Ishikawa (cell line): ENCODE measurements at regions not wholly inside any gene's neighbourhood (a gene's known extent, or its start where the extent isn't known, plus 50 kb on each side); places are given as distances from the start of the nearest gene placed in this dataset.

Experiments used
- CREB1 ChIP-seq: IDR thresholded peaks from 2 replicates; pipeline ENCODE4 v1.6.1; 2012; ENCODE audit warnings: low read depth
- EGR1 ChIP-seq: IDR thresholded peaks from 2 replicates; pipeline ENCODE4 v1.6.1; 2012
- EP300 ChIP-seq: IDR thresholded peaks from 2 replicates; pipeline ENCODE4 v1.6.1; 2012; ENCODE audit warnings: borderline replicate concordance
- NFIC ChIP-seq: IDR thresholded peaks from 2 replicates; pipeline ENCODE4 v1.6.1; 2012
- RAD21 ChIP-seq: IDR thresholded peaks from 2 replicates; pipeline ENCODE4 v1.6.1; 2012; ENCODE audit warnings: low read depth
- TAF1 ChIP-seq: IDR thresholded peaks from 2 replicates; pipeline ENCODE4 v1.6.1; 2012; ENCODE audit warnings: low read depth, mild to moderate bottlenecking
- TCF12 ChIP-seq: IDR thresholded peaks from 2 replicates; pipeline ENCODE4 v1.6.1; 2012; ENCODE audit warnings: low read depth
- ZBTB7A ChIP-seq: IDR thresholded peaks from 2 replicates; pipeline ENCODE4 v1.6.1; 2012; ENCODE audit warnings: low read depth
- TF ChIP-seq, protein P1 (sequence below): IDR thresholded peaks from 2 replicates; pipeline ENCODE4 v1.6.1; 2012
- TF ChIP-seq, protein P2 (sequence below): IDR thresholded peaks from 2 replicates; pipeline ENCODE4 v1.6.1; 2012; ENCODE audit warnings: low read depth, mild to moderate bottlenecking

- TF ChIP-seq ZBTB7A: no peak
- no peak for TF ChIP-seq EP300
- TF ChIP-seq RAD21: no peak
- no peak for TF ChIP-seq TCF12
- TF ChIP-seq NFIC: no peak
- TF ChIP-seq, protein P1, sequence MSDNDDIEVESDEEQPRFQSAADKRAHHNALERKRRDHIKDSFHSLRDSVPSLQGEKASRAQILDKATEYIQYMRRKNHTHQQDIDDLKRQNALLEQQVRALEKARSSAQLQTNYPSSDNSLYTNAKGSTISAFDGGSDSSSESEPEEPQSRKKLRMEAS: no peak
- no peak for TF ChIP-seq TAF1
- TF ChIP-seq CREB1: no peak
- no peak for TF ChIP-seq EGR1
- TF ChIP-seq, protein P2, sequence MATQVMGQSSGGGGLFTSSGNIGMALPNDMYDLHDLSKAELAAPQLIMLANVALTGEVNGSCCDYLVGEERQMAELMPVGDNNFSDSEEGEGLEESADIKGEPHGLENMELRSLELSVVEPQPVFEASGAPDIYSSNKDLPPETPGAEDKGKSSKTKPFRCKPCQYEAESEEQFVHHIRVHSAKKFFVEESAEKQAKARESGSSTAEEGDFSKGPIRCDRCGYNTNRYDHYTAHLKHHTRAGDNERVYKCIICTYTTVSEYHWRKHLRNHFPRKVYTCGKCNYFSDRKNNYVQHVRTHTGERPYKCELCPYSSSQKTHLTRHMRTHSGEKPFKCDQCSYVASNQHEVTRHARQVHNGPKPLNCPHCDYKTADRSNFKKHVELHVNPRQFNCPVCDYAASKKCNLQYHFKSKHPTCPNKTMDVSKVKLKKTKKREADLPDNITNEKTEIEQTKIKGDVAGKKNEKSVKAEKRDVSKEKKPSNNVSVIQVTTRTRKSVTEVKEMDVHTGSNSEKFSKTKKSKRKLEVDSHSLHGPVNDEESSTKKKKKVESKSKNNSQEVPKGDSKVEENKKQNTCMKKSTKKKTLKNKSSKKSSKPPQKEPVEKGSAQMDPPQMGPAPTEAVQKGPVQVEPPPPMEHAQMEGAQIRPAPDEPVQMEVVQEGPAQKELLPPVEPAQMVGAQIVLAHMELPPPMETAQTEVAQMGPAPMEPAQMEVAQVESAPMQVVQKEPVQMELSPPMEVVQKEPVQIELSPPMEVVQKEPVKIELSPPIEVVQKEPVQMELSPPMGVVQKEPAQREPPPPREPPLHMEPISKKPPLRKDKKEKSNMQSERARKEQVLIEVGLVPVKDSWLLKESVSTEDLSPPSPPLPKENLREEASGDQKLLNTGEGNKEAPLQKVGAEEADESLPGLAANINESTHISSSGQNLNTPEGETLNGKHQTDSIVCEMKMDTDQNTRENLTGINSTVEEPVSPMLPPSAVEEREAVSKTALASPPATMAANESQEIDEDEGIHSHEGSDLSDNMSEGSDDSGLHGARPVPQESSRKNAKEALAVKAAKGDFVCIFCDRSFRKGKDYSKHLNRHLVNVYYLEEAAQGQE: no peak
Observed at GRCh38 chr11:120001178-120002090, 136.5 kb downstream of the TRIM29 start.
